Heart right ventricle (tissue), 16 donors: ENCODE measurements at regions not wholly inside any gene's neighbourhood (a gene's known extent, or its start where the extent isn't known, plus 50 kb on each side); places are given as distances from the start of the nearest gene placed in this dataset.

Source experiments
- ATAC-seq, 8 donors: fragments of 200-7000 bp; cut with Tn5 transposase; one replicate each; pipeline ENCODE4 v1.9.1; 2020; ENCODE audit warnings: mild to moderate bottlenecking in 8 of 8, moderate library complexity in 8 of 8, moderate number of reproducible peaks in 1 of 8
- DNase-seq, 2 donors: peaks; one replicate each; pipeline ENCODE4 v3.0.0-alpha.2; 2020
- H3K27ac ChIP-seq, 10 donors: fragments of 200-600 bp; sonication (generic) in 2 of 10; one replicate each; pipeline versions ENCODE4 v1.5.0 to v1.8.0; 2020 to 2022; ENCODE audit warnings: mild to moderate bottlenecking in 3 of 10
- H3K27me3 ChIP-seq, 7 donors: fragments of 200-600 bp; one replicate each; pipeline ENCODE4 v1.8.0; 2021 to 2022; ENCODE audit warnings: mild to moderate bottlenecking in 2 of 7
- H3K36me3 ChIP-seq, 9 donors: fragments of 200-600 bp; sonication (generic) in 1 of 9; one replicate each; pipeline versions ENCODE4 v1.5.0 to v1.8.0; 2020 to 2022; ENCODE audit warnings: mild to moderate bottlenecking in 2 of 9
- H3K4me1 ChIP-seq, 9 donors: fragments of 200-600 bp; sonication (generic) in 1 of 9; one replicate each; pipeline versions ENCODE4 v1.5.0 to v1.8.0; 2020 to 2022; ENCODE audit warnings: mild to moderate bottlenecking in 4 of 9
- H3K4me3 ChIP-seq, 10 donors: fragments of 200-600 bp; sonication (generic) in 2 of 10; one replicate each; pipeline versions ENCODE4 v1.5.0 to v1.8.0; 2020 to 2022; ENCODE audit warnings: mild to moderate bottlenecking in 7 of 10, moderate library complexity in 2 of 10
- H3K9me3 ChIP-seq, 11 donors: fragments of 200-600 bp in 10 of 11; sonication (generic) in 2 of 11; one replicate each; pipeline versions ENCODE4 v1.5.0 to v1.8.0; 2013 to 2022; ENCODE audit warnings: mild to moderate bottlenecking in 2 of 11, control low read depth in 1 of 11, moderate library complexity in 1 of 11
- WGBS, 2 donors: extraction: QIAGEN DNeasy Blood & Tissue Kit; methylation state at CpG; one replicate each; pipeline ENCODE4 v1.1.7; 2013; ENCODE audit warnings: inconsistent platforms in 1 of 2; 5-methylcytosine and 5-hydroxymethylcytosine counted together
- intact Hi-C, 10 donors: fragments of 100-400 bp; cut with DNase I; formaldehyde crosslinking; loops; one replicate each; pipeline versions ENCODE4 v1.11.1 to v1.14.2; 2022
- TF ChIP-seq, protein P1 (sequence below), 9 donors: fragments of 200-600 bp; sonication (generic) in 2 of 9; IDR thresholded peaks; one replicate each; pipeline versions ENCODE4 v1.5.0 to v1.8.0; 2021 to 2022; ENCODE audit warnings: antibody characterized with exemption in 9 of 9, mild to moderate bottlenecking in 5 of 9, moderate library complexity in 1 of 9
- donor health status: Arrhythmogenic right ventricular cardiomyopathy.
- donor health status: ischemic (EF 13 %, LVEDD 7.1; RV severe dilation, severe dysfunction).
- donor health status: healthy with polysubstance abuse.
- donor health status: DM: no; HTN: yes; CAD: no.
- donor health status: DM: no; HTN: no; CAD: no.
- donor health status: ischemic (EF 25% LVEDD 6.9; RV normal size, moderate dysfunction).
- donor health status: ischemic (EF 25% LVEDD 5.7; RV mildly dilated, moderate dysfunction).
- donor health status: healthy.
- donor health status: DM: yes; HTN: yes; CAD: no.
- donor health status: Ischemic cardiomyopathy.
- donor health status: ischemic (EF 35%, LVEDD 5.7; RV mildly dilated, moderate dysfunction).
- donor health status: nonischemic (EF 11% LVEDD 7.7; RV severe dilation, severe dysfunction).
- donor health status: DM: yes; HTN: yes; CAD: no.
- donor health status: PGD.
- donor health status: ischemic (EF 29% LVEDD 5.4; RV normal size, mild dysfunction).
- donor health status: nonischemic (EF 23%, LVEDD 6.1; RV moderate dilation, normal function).

DNA sequence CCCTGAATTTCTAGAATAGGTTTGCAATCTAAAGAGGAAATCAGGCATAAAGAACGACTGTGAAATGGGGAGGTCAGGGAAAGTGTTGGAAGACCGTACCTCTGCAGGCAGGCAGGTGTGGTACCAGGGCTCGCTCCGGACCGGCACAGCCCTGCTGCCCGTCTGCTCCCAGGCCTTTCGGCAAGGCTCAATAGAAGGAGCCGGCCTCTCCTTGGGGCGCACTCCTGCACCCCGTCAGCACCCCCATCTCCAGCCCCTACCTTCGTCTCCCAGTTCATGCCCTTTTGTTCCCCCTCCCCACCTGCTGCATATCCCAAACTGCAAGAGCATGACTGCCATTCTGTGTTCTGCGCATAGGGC is 139.8 kb upstream of the SOX1 start:
- H3K9me3 ChIP-seq: peaks cover 0 to 15% (median 6%) of the 10 kb centered on the region in 11 donors
- TF ChIP-seq, protein P1, sequence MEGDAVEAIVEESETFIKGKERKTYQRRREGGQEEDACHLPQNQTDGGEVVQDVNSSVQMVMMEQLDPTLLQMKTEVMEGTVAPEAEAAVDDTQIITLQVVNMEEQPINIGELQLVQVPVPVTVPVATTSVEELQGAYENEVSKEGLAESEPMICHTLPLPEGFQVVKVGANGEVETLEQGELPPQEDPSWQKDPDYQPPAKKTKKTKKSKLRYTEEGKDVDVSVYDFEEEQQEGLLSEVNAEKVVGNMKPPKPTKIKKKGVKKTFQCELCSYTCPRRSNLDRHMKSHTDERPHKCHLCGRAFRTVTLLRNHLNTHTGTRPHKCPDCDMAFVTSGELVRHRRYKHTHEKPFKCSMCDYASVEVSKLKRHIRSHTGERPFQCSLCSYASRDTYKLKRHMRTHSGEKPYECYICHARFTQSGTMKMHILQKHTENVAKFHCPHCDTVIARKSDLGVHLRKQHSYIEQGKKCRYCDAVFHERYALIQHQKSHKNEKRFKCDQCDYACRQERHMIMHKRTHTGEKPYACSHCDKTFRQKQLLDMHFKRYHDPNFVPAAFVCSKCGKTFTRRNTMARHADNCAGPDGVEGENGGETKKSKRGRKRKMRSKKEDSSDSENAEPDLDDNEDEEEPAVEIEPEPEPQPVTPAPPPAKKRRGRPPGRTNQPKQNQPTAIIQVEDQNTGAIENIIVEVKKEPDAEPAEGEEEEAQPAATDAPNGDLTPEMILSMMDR (IDR thresholded peaks at IDR 0.05): no peak
- H3K27ac ChIP-seq: no peak overlapping the region
- no peaks in the 10 kb centered on the region for H3K36me3 ChIP-seq
- no peaks in the 10 kb centered on the region for H3K4me1 ChIP-seq
- ATAC-seq (no peak), DNase-seq (no peak)
- intact Hi-C loops: no loop called here
- no peak overlapping the region for H3K4me3 ChIP-seq
- peaks cover 0 to 52% (median 26%) of the 10 kb centered on the region in 7 donors for H3K27me3 ChIP-seq
- 87 to 88% methylated on average over 12 of the region's 12 CpGs for WGBS, 2 donors

DNA sequence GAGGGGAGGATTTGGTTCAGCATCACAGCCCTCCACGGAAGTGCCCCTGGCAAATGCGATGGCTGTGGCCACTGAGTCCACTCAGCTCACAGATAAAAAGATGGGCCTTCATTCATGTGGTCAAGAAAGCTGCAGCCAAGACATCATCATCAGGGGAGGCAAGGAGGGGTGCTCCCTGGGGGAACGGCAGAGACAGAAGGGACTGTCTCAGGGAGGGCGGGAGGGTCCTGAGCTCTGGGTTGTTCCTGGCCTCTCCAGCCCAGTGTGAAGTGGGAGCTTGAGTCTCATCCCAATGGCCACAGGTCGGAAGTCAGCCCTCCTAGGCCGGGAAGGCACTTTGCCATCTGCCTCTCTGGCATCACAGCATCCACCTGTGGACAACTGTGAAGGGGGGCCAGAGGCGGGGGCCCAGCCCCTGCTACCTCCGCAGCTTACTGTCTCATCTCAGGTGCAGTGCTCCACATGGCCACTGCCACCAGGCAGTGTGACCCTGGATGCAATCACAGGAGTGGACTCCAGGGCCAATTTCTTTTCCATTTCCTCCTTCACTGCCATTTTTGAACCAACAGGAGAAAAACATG is 137.8 kb upstream of the SOX1 start:
- no peak for ATAC-seq
- Histone ChIP-seq H3K9me3 (peaks cover 0 to 33% (median 11%) of the 10 kb centered on the region in 11 donors), H3K27me3 (peaks cover 0 to 33% (median 17%) of the 10 kb centered on the region in 7 donors), H3K4me3 (no peak overlapping the region), H3K4me1 (no peaks in the 10 kb centered on the region), H3K27ac (no peak overlapping the region), H3K36me3 (no peaks in the 10 kb centered on the region)
- whole genome bisulfite sequencing, 2 donors: 83 to 84% methylated on average over 8 of the region's 8 CpGs
- DNase-seq: no peak
- intact Hi-C loops: no loop called here
- TF ChIP-seq, protein P1 (IDR thresholded peaks at IDR 0.05): no peak

DNA sequence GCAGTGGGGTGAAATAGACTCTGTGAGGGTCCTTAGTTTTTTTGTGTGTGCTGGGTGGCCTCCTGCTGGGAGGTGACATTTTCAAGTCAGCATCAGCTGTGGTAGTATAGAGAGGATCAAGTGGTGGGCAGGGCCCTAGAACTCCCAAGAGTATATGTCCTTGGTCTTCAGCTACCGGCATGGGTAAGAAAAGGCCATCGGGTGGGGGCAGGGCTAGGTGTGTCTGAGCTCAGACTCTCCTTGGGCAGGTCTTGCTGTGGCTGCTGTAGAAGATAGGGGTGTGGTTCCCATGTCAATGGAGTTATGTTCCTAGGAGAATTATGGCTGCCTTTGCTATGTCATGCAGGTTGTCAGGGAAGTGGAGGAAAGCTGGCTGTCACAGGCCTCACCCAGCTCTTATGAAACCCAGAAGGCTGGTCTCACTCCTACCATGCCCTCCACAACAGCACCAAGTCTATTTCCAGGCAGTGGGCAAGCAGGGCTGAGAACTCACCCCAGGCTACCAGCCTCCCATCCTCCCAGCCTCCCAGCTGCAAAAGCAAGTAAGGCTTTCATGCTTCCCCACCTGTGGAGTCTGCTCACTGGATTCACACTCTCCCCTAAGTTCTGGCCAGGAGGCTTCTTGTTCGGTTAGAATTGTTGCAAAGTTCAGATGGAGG is 130.6 kb upstream of the SOX1 start:
- peaks cover 0 to 52% (median 30%) of the 10 kb centered on the region in 7 donors for H3K27me3 ChIP-seq
- no peaks in the 10 kb centered on the region for H3K4me1 ChIP-seq
- H3K36me3 ChIP-seq: no peaks in the 10 kb centered on the region
- H3K9me3 ChIP-seq: peaks cover 0 to 31% (median 11%) of the 10 kb centered on the region in 11 donors
- intact Hi-C loops: no loop called here
- DNase-seq (no peak), ATAC-seq (no peak)
- H3K27ac ChIP-seq: no peak overlapping the region
- TF ChIP-seq, protein P1 (IDR thresholded peaks at IDR 0.05): no peak
- no peak overlapping the region for H3K4me3 ChIP-seq
- 76 to 83% methylated on average over 3 of the region's 3 CpGs for WGBS, 2 donors

DNA sequence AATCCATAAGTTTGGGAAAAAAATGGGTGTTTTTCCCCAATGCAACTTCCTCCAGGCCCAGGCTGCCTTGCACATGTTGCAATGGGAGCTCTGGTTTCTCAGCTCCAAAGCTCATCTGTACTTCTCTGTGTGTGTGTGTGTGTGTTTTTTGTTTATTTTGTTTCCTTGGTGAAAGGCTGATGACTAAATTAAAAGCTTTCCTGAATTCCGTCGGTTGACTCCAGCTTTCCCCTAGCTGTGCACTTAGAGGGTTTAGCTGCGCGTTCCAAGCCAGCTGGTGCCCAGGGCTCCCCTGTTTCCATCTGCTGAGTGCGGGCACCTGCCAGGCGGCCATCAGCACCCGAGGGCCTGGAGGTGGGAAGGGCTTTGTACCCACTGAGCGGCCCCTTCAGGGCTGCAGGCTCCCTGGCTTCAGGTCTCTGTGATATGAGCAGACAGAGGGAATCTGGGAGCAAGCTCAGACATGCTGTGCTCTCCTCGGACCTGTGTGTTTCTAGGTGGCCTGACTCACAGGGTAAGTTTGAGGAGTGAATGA is 129.1 kb upstream of the SOX1 start:
- no peak overlapping the region for H3K27ac ChIP-seq

More for the DNA sequence above, 129.1 kb upstream of the SOX1 start:
- no peak for ATAC-seq
- Histone ChIP-seq H3K27me3 (peaks cover 0 to 62% (median 30%) of the 10 kb centered on the region in 7 donors), H3K4me3 (no peak overlapping the region), H3K36me3 (no peaks in the 10 kb centered on the region), H3K4me1 (no peaks in the 10 kb centered on the region), H3K9me3 (peaks cover 0 to 16% (median 0%) of the 10 kb centered on the region in 11 donors)
- 61 to 66% methylated on average over 9 of the region's 9 CpGs for WGBS, 2 donors
- intact Hi-C loops: no loop called here
- DNase-seq: no peak
- TF ChIP-seq, protein P1 (IDR thresholded peaks at IDR 0.05): no peak
